ENCODE measurements at regions not wholly inside any gene's neighbourhood (a gene's known extent, or its start where the extent isn't known, plus 50 kb on each side); places are given as distances from the start of the nearest gene placed in this dataset.

GRCh38 chr2:128488434-128488833 is 169.8 kb upstream of the HS6ST1 start (continued):
- TF ChIP-seq, protein P1, sequence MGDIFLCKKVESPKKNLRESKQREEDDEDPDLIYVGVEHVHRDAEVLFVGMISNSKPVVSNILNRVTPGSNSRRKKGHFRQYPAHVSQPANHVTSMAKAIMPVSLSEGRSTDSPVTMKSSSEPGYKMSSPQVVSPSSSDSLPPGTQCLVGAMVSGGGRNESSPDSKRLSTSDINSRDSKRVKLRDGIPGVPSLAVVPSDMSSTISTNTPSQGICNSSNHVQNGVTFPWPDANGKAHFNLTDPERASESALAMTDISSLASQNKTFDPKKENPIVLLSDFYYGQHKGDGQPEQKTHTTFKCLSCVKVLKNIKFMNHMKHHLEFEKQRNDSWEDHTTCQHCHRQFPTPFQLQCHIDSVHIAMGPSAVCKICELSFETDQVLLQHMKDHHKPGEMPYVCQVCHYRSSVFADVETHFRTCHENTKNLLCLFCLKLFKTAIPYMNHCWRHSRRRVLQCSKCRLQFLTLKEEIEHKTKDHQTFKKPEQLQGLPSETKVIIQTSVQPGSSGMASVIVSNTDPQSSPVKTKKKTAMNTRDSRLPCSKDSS (IDR thresholded peaks at IDR 0.05; ENCODE audit: low read depth, partially characterized antibody), result no peak
- TF ChIP-seq RHOXF2B (CRISPR knock-in tag; conservative IDR thresholded peaks at IDR 0.05) (no peak), FOXM1 (IDR thresholded peaks at IDR 0.05; ENCODE audit: low read depth) (no peak), FOXM1 (CRISPR knock-in tag; IDR thresholded peaks at IDR 0.05; ENCODE audit: low read depth) (no peak)

GRCh38 chr2:128489526-128490273 is 171.0 kb upstream of the HS6ST1 start:
- Histone ChIP-seq H3K4me1 (replicated peaks in 1 of 2; ENCODE audit: control insufficient read depth in 2 of 2, insufficient read depth in 2 of 2, low read length in 2 of 2) (peaks cover 0 to 15% of the 10 kb centered on the region in 2 experiments; a peak in 2 of 5 replicates), H3K9me3 (replicated peaks; ENCODE audit: control insufficient read depth, insufficient read depth, low read depth, low read length) (no peaks in the 10 kb centered on the region), H3K27me3 (ENCODE audit: control insufficient read depth in 2 of 2, insufficient read depth in 2 of 2, low read length in 2 of 2) (peaks cover 0 to 50% of the 10 kb centered on the region in 2 experiments; a peak in 3 of 5 replicates), H3K36me3 (ENCODE audit: control insufficient read depth, insufficient read depth, low read length) (no peaks in the 10 kb centered on the region), H2AFZ (ENCODE audit: low read depth, low read length) (no peak overlapping the region), H3K27ac (ENCODE audit: extremely low read depth, low read depth, low read length) (no peak overlapping the region), H3K9ac (ENCODE audit: insufficient read depth in 1 of 2, low read depth in 2 of 2, low read length in 2 of 2) (no peak overlapping the region), H3K4me3 (no peak overlapping the region), H3K79me2 (ENCODE audit: control insufficient read depth, insufficient read depth, low read length) (no peaks in the 10 kb centered on the region), H3K9me1 (ENCODE audit: control insufficient read depth, insufficient read depth, low read length) (no peaks in the 10 kb centered on the region), H4K20me1 (replicated peaks; ENCODE audit: control insufficient read depth, insufficient read depth, low read length) (peaks cover 11% of the 10 kb centered on the region; the same call in 1 of the 2 replicates), H3K4me2 (ENCODE audit: insufficient read depth, low read length) (no peak overlapping the region)
- CTCF ChIA-PET (ENCODE audit: low intra/inter-chr PET ratio), result no interaction called here
- ATAC-seq (no peak), DNase-seq (ENCODE audit: extremely low read depth in 1 of 4, low spot score in 3 of 4) (no peak), FAIRE-seq (no peak)
- intact Hi-C loops (cut with micrococcal nuclease) (loop anchor here (10.0 kb wide), 1 partner anchor 165 kb away; no protein-coding TSS in a partner anchor), in situ Hi-C loops (cut with MboI) (no loop called here)
- POLR2A ChIA-PET, result interaction anchor here (1.5 kb wide), 1 partner anchor 11 kb away, joined by 4 read pairs; no protein-coding TSS in a partner anchor
- 2% methylated on average over 3 of the region's 9 CpGs for WGBS (ENCODE audit: insufficient coverage, low coverage, missing lambda C conversion rate)
- BruUV-seq (replicated peaks), result no TSS peak
- TF ChIP-seq SMARCA5 (IDR thresholded peaks at IDR 0.05), result no peak
- TF ChIP-seq NR2F6 (CRISPR knock-in tag; IDR thresholded peaks at IDR 0.05), result no peak
- no peak for TF ChIP-seq TEAD2 (tag; IDR thresholded peaks at IDR 0.05)
- no peak for TF ChIP-seq KAT2B (IDR thresholded peaks at IDR 0.05; ENCODE audit: low read depth, low read length)
- peak; percentile 56; the same call in 1 of the 2 replicates for TF ChIP-seq KLF6 (CRISPR knock-in tag; IDR thresholded peaks at IDR 0.05; ENCODE audit: borderline replicate concordance)
- TF ChIP-seq, protein P2, sequence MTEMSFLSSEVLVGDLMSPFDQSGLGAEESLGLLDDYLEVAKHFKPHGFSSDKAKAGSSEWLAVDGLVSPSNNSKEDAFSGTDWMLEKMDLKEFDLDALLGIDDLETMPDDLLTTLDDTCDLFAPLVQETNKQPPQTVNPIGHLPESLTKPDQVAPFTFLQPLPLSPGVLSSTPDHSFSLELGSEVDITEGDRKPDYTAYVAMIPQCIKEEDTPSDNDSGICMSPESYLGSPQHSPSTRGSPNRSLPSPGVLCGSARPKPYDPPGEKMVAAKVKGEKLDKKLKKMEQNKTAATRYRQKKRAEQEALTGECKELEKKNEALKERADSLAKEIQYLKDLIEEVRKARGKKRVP (CRISPR knock-in tag; IDR thresholded peaks at IDR 0.05), result 0 out of 2 replicates have a peak, but pooled peaks have one; percentile 14
- no peak for TF ChIP-seq ZNF445 (CRISPR knock-in tag; IDR thresholded peaks at IDR 0.05; ENCODE audit: low read depth)
